SIG-M5 (cell line): ENCODE measurements at regions not wholly inside any gene's neighbourhood (a gene's known extent, or its start where the extent isn't known, plus 50 kb on each side); places are given as distances from the start of the nearest gene placed in this dataset.
"Not testable (repeated sequence)": the region's sequence is repeated elsewhere in the genome, so short reads cannot be mapped to it uniquely, and the experiment has no call there.

Experiments
- DNase-seq: peaks from one replicate; lab custom pipeline; 2025; lab: John Stamatoyannopoulos, UW

DNA sequence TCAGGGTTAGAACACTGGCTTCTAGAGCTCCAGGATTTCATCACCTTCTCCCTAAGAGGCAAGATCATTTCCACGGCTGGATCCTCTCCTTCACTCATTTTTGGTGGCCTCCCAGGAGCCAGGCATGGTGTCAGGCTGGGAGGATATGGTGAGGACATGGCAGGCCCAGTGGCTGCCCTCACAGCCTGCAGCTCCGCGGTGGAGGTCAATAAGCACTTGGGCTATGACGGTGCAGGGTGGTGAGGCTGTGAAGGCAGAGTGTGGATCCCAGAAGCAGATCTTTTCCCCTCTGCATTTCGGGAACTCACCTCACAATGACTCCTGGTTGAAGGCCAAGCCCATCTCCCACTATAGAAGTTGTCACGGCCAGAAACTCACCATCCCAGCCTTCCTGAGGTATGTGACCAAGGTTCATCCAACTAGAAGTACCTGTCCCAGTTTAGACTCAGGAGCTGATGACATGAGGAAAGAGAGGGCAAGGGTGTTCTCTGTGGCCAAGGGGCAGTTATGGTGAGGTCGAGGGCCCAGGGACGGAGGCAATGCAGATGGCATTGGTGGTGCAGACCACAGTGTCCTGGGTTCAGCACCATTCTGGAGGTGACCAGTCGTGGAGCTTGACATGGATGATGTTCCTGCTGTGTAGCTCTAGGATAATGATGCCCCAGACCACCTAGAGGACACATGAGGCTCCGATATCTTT, 100.1 kb upstream of the SMAD3 start:
- no peak for DNase-seq

- DNase-seq: no peak
Observed at GRCh38 chr15:66966256-66966655, 99.1 kb upstream of the SMAD3 start.

DNA sequence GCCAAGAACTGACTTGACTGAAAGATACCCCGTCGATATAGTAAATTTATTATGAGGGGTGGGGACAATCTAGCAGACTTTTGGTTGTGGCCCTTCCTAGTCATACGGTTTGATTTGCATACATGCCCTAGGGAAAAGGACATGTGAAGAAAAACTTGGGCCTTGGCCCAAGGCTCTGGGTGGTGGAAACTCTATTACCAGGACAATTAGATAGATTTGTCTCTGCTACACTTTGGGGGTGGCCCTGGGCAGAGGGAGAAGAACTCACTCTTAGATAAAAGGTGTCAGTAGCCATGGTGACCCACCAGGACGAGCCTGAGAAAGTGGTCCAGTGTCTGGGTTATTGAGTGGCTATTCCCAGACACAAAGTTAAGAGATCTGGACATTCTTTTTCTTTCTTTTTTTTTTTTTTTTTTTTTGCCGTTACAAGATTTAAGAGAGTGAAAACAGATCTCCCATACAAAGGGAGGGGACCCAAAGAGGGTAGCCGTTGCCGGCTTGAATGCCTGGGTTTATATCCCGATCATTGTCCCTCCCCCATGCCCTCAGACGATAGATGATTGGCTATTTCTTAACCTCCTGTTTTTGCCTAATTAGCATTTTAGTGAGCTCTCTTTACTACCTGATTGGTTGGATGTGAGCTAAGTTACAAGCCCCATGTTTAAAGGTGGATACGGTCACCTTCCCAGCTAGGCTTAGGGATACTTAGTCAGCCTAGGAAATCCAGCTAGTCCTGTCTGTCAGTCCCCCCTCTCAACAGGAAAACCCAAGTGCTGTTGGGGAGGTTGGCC, 96.4 kb upstream of the SMAD3 start:
- DNase-seq: no peak

GRCh38 chr15:66974131-66974530, 91.3 kb upstream of the SMAD3 start:
- DNase-seq: not testable (repeated sequence)

GRCh38 chr15:66976106-66976640, 89.2 kb upstream of the SMAD3 start:
- DNase-seq: not testable (repeated sequence)

GRCh38 chr15:66980326-66980725, 85.1 kb upstream of the SMAD3 start:
- DNase-seq: not testable (repeated sequence)

GRCh38 chr15:66981771-66982170, 83.6 kb upstream of the SMAD3 start:
- DNase-seq: no peak

GRCh38 chr15:66982250-66982649, 83.2 kb upstream of the SMAD3 start:
- no peak for DNase-seq

DNA sequence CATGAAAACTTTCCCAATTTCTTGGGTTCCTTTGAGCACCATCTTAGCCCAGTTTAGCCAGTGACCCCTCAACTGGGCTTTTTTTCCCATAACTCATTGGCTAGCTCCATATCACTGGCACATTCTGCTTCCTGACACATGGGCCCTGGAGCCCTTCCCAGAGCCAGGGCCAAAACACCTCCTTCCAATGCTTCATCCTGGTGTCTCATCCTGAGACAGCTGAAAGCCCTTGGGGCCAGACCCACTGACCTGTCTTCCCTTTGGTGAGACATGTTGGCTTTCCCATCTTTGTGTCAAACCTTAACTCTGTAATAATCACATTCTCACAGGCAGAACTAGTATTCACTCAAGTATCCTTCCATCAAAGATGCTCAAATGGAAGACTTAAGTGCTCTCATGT, 82.6 kb upstream of the SMAD3 start:
- DNase-seq: no peak

GRCh38 chr15:66985653-66986052, 79.7 kb upstream of the SMAD3 start:
- DNase-seq: no peak

DNA sequence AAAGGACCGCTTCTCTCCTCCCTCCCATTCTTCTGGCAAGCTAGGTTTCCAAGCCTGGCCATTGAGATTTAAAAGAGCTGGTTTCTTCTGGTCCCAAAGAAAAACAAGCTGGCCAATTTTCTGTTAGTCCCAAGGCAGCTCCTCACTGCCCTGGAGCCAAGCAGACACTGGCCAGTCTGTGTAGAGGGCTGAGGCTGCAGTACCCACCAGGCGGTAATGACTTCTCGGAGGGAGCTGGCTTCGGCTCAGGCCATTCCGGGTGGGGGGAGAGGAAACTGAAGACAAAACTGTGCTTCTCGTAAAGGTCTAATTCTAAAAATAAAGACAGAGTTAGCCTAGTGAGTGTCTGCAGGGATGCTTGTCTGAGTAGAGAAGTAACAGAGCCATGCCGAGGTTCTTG, 78.5 kb upstream of the SMAD3 start:
- no peak for DNase-seq

GRCh38 chr15:66993090-66993489, 72.3 kb upstream of the SMAD3 start:
- no peak for DNase-seq

DNA sequence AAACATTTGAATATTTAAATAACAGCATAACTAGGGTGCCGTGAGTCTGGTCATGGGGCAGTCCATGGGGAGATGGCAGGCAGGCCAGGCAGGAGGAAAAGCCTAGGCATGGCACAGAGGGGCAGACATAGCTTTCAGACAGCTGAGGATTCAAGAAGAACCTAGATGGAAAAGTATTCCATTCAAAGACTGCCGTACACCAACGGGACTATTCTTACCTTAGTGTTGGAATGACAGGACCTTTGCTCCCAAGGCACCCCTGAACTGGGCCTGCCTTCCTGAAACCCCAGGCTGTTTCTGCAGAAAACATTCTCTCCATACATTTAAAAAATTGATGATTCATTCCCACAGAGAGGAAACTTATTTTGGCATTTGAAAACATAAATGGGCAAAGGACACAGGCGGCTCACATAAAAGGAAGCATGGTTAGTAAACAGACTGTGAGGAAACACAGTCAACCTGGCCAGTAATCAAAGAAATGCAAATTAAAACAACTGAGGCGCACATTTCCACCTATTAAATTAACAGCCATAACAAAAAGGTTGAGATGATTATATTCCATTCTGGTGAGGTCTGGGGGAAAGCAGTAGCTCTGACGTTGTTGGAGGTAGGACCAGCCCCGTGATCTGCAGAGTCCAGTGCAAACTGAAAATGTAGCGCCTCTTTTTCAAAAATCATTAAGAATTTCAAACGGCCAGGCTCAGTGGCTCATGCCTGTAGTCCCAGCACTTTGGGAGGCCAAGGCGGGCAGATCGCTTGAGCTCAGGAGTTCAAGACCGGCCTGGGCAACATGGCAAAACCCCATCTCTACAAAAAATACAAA, 71.3 kb upstream of the SMAD3 start:
- no peak for DNase-seq

- no peak for DNase-seq
Observed at GRCh38 chr15:66994927-66995656, 70.3 kb upstream of the SMAD3 start.

DNA sequence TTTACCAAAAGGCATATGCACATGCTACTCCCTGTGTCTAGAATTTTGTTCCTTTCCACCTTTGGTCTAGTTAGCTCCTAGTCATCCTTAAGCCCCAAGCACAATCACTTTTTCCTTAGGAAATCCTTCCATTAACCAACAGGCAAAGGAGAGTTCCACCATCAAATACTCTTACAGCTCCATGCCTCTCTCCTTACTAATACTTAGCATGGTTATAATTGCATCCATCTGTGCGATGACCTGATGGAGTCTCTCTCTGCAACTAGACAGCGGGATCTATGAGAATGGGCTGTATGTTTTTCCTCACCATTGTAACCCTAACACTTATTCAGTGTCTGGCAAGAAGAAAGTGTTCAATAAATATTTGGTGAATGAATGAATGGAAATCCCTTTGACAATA, 69.3 kb upstream of the SMAD3 start:
- DNase-seq: no peak

DNA sequence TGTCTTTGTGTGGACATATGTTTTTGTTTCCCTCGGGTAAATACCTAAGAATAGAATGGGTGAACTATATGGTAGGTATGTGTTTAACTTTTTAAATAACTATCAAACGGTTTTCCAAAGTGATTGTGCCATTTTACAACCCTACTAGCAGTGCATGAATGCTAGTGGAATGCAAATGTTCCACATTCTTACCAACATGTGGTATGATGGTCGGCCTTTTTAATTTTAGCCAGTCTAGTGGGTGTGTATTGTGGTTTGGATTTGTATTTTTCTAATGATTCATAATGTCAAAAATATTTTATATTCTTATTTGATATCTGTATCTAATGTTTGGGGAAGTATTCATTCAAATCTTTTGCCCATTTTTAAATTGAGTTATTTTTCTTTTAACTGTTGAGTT, 68.2 kb upstream of the SMAD3 start:
- DNase-seq: no peak

- not testable (repeated sequence) for DNase-seq
Observed at GRCh38 chr15:66998234-66998633, 67.2 kb upstream of the SMAD3 start.

DNA sequence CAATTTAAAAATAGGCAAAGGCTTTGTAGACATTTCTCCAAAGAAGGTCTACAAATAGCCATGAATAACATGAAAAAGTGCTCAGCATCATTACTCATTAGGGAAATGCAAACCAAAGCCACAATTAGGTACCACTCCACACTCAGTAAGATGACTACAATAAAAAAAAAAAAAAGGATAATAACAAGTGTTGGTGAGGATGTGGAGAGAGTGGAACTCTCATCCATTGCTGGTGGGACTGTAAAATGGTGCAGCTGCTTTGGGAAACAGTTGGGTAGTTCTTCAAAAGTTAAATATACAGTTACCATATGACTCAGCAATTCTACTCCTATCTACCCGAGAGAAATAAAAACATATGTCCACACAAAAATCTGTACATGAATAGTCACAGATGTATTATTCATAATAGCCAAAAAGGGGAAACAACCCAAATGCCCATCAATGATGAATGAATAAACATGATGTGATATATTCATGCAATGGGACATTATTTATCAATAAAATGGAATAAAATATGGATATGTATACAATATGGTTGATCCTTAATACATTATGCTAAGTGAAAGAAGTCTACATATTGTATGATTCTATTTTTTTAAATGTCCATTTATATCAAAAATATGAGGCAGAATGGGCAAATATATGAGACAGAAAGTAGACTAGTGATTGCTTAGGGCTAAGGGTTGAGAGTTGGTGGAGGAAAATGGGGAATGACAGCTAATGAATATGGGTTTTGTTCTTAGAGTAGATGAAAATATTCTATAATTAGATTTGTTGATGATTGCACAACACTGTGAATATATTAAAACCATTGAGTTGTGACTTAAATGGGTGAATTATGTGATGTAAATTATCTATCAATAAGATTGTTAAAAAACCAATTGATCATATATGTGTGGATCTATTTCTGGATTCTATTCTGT, 66.1 kb upstream of the SMAD3 start:
- DNase-seq: no peak

DNA sequence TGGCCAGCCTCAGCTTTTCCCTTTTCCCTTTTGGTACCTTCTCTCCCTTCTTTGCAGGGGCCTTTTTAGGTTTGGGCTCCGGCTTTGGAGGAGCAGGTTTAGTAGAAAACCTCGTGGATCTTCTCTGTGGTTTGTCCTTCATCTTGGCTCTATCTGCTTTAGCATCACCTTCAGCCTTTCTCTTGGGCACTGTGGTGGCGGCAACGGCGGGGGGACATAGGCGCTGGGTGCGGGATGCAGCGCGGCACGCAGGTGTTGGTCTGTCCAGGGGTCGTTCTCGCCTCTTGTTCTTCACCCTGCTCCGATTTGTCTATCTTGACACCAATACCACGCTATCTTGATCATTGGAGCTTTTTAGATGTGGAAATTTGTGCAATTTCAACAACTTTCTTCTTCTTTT, 64.5 kb upstream of the SMAD3 start:
- no peak for DNase-seq

DNA sequence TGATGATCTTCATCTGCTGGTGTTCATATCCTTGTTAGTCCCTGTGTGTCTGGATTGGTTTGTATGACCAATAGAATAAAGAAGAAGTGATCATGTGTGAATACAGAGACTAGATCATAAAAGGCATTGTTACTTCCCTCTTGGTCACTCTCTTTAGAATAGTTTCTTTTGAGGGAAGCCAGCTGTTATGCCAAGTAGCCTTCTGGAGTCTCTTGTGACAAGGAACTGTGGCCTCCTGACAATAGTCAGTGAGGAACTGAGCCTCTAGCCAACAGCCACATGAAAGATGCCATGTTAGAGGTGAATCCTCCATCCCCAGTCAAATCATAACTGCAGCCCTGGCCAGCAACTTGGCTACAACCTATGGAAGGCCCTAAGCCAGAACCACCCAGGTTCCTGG, 63.0 kb upstream of the SMAD3 start:
- DNase-seq: no peak

- no peak for DNase-seq
Observed at GRCh38 chr15:67003586-67003985, 61.8 kb upstream of the SMAD3 start.
